ENCODE measurements at regions not wholly inside any gene's neighbourhood (a gene's known extent, or its start where the extent isn't known, plus 50 kb on each side); places are given as distances from the start of the nearest gene placed in this dataset.

DNA sequence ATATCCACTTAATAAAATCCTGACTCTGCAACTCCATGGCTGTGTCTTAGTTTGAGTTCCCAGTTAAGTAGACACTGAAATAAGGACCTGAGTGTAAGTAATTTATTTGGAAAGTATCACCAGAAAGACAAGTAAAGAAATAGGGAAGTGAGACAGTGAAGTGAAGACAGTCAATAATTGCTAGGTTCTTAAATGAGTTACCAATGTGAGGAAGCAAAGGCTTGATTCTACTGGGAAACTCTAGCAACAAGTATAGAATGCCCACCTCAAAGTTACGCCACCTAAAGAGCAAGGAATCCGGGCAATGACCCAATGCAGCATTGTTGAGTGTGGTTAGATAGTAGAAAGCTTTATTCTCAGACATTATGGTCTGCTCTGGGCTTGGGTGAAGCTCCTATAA is 383.9 kb downstream of the TLR4 start:
- no peak for DNase-seq

DNA sequence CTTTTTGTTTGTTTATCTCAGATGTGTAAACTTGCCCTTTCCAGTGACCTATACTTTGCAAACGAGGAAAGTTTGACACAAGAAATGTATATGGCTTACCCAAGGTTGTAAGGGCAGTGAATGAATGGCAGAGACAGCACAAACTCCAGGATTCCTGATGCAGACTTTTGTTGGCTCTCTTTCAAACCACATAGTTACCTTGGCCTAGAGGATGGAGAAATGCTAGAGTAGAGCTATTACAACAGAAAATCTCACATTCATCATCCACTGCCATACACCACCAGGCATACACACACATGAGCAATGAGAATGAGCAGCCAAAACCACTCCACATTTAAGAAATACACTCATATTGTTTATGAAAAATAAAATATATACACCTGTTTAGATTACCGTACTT is 387.0 kb downstream of the TLR4 start:
- DNase-seq = no peak

DNA sequence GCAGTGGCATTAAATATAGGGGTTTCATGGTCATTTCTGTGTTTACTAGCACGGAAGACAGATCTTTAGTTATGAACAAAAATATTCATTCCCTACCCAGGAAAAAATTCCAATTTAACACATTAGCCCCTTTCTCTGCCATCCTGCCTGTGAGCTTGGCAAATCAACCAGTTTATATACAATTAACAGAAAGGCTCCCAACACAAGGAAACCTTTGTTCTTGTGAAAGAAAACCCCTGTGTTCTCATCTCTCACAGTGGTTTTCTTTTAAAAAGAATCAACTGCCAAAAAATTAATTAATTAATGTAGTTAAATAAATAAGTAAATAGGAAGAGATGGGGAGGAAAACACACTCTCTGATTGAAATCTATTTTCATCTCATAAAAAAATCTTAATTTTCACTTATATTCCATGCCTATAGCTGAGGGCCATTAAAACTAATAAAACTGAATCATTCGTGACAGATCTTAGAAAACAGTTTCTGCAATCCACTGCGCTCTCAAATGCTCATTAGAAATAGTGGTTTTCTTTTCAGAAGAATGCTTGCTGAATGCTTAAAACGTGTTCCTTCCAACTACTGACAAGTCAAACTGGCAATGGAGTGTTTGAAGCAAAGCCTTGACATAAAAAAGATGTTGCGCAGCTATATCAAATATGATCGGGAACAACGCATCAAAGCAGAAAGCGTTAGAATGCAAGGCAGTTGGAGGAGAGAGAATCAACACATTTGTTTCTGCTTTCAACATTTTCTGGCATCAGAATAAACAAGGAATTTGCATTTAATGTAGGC is 387.7 kb downstream of the TLR4 start:
- DNase-seq = no peak

DNA sequence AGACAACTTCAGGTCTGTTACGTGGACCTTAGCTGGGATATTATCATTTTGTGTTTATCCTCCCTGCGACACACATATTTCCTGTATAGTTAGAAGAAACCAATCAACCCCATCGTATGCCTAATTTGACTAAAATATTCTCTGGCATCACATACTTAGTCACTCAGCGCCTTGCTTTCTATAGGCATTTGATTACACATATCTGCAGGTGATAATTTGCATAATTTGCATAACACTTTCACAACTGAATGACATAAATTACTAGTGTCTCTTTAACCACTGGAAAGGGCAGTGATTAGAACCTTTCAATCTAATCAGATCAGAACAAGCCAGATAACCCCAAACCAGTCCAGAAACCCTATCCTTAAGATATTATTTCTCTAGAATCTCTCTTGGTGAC is 390.2 kb downstream of the TLR4 start:
- no peak for DNase-seq

DNA sequence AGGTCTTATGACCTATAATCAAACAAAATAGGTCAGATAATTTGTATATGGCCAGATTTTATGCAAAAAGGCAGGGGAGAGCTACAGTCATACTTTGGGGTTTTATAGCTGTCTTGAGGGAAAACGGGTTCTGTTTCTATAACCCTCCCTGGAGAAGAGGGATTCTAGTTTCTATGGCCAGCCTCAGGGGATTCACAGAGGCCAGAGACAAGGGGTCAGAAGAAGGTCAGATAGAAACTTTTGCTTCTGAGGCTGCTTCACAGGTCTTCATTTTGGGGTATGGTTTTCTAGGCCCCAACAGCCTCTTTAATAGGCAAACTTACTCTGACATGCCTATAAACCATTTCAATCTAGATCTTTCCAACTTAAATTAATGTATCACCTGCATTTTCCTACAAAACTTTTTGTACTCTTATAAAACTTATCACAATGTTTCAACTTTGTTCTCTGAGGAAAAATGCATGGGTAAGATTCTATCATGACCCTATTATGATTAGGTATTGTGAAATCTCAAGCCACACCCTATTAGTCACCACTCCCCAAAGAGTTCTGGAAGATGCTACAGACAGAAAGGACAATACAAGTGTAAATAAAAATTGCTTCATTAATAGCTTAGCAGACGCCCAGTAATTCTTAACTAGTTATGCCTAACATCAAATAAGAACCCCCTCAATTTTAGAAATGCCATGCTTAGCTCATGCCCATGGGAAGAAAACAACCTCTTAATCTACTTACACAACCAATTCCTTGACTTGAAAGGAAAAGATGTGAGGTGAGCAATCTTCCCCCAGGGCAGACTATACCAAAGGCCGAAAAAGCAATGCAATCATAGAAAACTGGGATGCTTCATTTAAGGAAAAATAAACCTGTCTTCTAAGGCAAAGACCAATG is 396.6 kb downstream of the TLR4 start:
- DNase-seq = no peak

DNA sequence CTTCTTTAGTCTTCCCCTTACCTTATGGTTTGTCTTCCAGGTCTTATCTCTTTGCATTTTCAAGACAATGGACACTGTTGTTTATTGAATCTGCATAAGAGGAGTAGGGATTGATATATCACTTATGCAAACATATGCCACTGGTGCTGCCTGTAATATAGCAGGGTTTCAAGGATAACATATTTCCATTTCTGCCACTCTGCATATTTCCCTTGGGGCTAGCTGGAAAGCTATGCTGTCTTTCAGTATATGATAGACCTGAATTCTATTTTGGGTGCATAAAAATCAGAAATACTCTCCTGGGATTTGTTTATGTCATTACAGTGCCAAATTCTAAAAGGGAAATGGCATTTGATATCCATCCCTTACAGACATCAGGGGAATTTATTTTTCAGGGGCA is 400.2 kb downstream of the TLR4 start:
- no peak for DNase-seq

DNA sequence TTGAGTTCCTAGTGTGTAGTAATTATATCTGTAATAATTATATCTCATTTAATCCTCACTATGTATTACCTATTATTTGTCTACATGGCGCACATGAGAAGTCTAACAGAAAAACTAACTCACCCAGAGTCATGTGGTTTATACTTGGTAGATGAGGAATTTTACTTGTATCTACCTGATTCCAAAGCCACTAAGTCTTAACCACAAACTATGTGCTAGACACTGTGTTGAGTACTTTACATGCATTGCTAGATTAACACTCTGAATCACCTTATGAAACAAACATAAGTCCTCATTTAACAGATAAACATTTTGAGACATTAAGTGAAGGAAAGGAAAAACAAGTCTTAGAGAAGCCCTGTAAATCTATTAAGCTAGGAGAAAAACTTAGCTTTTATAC is 404.8 kb downstream of the TLR4 start:
- no peak for DNase-seq

DNA sequence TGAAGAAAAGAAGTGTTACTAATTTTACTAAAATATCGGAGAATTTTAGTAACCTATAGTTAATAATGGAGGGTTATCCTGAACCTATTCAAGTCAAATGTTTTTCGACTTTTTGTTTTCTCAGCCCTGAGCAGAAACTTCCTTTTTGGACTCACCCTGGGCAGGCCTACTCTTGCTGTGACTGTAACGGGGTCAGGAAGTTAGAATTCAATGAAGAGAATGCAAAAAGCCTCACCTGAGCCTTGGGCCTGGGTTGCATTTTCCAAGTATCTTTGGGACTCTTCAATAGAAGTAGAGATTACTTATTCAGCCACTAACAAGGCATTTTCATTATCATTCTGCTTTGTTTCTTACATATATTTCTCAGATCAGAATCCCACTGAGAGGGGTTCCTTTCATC is 405.3 kb downstream of the TLR4 start:
- DNase-seq = no peak

DNA sequence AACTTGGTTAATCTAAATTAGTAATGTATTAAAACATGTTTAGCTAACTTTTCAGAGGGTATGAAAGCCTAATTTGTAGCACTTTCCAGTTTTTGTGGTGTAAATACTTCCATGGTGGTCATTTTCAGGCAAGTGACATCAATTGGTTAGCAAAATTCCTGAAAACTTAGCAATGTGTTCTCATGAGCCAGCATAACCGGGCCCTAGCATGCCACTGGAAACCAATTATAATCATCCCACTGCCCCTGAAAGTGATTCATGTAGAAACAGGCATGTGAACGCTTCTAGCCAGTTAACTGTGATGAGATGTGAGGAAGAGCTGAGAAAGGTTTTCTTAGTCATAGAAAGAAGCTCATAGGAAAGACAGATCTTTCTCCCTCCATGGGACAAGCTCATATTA is 417.2 kb downstream of the TLR4 start:
- no peak for DNase-seq

DNA sequence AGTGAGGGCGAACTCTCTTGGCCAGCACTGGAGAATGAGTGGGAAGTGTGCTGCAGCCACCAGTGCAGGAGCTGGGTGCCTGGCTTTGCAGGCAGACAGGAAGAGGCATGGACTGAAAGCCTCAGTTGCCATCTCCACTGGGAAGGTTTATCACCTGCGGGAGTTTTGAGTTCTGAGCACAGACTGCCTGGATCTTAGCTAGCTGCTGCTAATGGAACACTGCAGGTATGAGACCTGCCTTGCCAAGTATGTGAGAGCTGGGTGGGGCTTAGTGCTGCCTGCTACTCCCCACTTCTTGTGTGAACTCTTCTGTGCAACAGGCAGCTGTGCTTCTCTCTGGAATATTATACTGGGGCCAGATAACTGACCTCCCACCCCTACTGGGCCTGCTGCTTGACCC is 424.1 kb downstream of the TLR4 start:
- DNase-seq = no peak

DNA sequence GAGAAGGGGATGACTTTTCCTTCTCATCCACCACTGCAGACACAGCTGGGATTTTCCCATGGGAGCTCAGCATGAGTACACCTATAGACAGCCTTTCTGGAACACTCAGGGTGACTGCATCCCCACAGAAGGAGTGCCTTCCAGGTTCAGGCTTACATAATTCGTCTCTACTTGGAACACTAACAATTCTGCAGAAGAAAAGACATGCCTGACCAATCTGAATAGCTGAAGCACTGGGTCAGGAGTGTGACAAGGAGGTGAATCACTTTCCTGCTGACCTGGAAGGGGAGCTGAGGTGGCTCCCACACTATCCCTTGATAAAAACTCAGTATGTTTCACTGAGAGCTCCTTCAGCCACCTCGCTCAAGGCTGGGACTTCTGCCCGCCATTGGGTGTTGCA is 425.3 kb downstream of the TLR4 start:
- no peak for DNase-seq

DNA sequence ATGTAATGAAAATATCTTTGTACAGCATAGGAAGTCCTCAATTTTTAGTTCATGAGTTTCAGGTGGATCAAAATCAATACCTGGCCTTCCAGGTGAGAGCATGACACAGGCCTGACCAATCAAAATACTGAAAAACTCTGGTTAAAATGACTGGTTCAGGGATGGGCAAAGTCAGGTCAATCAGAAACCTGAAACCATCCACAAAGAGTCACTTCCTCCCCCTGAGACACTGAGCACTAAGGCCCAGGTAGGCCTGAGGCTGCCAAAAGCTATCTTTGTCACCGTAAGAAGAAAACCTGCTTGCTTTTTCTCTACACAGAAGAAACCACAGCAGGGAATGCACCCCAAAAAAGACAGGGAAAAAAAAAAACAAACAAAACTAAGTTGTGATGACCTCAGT is 444.8 kb downstream of the TLR4 start:
- DNase-seq = no peak

DNA sequence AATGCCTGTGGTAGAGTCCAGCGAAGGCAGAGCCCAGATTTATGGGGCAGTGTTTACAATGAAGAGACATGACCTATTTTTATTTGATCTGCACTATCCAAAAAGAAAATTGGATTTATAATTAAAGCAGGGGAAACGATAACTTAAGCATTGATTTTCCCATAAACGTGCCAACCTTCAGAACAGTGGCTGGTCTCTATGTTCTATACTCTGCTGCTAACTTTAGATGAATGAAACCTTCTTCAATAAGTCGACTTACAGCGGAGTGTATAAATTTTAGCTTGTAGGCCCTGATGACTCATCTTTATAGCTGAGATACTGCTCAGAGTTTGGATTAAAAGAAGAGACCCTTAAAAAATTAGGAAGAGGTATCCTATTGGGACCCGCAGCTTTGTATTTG is 452.6 kb downstream of the TLR4 start:
- no peak for DNase-seq

DNA sequence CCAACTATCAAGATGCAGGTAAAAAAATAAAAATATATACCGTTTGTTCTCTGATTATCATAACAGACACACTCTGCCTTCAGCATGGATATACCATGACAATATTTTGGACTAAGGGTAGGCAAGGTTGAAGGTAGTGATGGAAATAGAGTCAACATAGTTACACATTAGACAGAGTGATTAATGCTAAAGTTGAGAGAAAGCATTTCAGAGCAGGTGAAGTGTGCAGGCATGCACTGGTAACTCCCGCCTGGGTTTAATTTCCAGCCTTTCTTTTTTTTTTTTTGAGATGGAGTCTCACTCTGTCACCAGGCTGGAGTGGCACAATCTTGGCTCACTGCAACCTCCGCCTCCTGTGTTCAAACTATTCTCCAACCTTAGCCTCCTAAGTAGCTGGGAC is 458.5 kb downstream of the TLR4 start:
- DNase-seq = no peak

DNA sequence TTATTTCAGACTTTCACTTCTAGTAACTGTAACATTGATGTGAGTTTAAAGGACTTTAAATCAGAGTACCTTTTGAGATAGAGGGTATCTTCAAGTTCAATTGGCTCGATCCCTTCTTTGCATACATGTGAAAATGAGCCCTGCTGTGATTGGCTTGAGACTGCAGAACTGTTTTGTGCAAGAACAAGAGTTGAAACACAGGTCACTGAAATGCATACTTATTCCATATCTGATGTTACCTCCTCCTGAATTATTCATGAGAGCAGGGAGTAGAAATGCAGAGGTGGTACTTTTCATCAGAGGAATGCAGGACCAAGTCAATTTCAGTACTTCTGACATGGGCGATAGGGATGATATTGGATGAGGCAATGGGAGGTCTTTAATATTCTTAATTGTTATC is 459.5 kb downstream of the TLR4 start:
- no peak for DNase-seq

DNA sequence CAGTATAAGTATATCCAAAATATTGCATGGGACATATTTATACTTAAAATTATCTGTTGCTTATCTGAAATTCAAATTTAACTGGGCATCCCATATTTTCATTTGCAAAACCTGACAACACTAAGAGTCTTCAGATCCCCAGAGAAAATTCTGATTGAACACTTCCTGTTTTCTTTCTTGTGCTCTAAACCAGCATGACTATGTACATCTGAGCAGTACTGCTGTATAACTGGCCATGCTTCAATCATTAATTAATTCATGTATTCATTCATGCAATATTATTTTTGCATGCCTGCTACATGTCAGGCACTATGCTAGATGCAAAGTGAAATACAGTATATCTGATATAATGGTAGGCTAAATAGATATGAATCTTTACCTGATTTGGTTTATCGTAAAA is 461.2 kb downstream of the TLR4 start:
- DNase-seq = no peak

DNA sequence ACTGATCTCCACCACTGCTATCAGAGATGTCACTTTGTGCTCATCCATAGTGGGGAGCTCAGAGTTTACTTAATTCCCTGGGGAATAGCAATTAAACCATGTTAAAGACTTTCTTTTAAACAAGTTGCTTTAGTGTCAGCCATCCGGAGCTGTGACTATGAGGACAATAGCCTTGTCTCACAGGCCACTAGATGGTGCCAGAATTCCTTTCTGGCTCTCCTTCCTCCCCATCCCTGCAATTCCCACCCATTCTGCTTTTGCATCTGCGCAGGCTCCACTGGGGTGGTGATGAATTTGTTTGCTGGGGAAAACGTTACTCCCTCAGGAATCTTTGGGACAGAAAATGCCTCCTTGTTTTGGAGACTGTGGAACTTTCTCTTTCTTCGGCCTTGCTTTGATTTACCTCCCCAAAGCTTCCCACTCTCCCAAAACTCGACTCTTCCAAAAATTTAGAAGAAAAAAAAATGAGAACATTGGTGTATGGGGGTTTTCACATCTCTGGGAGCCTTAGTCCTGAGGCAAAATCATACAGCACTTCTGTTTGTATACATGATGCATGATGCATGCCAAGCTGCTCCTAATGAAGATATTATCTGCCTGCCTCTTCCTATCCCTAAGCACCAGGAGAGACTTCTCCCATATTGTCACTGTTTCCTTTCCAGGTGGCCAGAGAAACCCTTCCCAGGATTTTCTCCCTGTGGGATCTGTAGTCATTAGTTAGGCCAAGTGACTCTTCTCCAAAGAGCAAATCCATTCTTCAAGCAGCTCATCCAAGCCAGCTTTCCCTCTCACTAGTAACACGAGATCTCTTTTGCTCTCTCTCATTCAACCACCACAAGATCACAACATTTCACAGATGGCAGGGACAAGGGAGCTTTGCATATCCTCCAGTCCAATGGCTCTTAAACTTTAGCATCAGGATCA is 466.1 kb downstream of the TLR4 start:
- DNase-seq = no peak

DNA sequence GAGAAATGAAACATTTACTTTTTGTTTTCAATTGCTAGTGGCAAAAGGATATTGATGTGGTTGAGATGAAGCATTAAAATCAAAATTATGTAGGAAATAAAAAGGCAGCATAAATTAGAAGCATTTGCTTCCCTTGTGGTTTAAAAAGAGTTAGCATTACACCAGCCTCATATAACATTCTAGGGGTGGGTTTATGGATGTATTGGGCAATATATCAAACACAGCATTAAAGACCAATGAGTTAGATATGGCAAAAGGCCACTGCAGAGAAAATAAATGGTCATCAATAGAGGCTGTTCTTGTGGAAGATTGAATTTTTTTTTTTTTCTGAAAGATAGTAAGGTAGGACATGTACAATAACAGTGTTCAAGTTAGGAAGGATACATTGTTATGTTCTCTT is 473.0 kb downstream of the TLR4 start:
- DNase-seq = no peak

DNA sequence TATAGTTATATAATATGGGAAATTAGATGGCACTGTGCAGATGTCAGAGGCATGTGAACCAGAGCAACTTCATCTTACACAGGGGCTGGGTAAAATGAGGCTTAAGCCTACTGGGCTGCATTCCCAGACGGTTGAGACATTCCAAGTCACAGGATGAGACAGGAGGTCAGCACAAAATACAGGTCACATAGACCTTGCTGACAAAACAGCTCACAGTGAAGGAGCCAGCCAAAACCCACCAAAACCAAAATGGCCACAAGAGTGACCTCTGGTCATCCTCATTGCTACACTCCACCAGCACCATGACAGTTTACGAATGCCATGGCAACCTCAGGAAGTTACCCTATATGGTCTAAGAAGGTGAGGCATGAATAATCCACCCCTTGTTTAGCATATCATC is 479.4 kb downstream of the TLR4 start:
- no peak for DNase-seq

DNA sequence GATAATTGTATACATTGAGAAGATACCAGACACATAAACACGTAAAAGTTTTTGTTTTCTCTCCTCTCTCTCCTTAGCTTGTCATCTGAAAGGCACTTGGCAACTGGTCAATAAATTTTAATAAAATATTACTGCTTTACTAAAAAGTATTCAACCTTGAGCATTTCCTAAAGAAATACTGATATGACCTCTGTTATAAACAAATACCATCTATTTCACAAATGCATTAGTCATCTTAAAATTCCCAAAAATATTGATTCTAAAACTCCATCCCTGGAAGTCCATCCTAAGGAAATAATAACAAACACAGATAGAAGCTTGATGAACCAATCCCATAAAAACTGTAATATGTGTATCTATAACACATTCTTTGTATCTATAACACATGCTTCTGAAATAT is 483.2 kb downstream of the TLR4 start:
- DNase-seq = no peak

DNA sequence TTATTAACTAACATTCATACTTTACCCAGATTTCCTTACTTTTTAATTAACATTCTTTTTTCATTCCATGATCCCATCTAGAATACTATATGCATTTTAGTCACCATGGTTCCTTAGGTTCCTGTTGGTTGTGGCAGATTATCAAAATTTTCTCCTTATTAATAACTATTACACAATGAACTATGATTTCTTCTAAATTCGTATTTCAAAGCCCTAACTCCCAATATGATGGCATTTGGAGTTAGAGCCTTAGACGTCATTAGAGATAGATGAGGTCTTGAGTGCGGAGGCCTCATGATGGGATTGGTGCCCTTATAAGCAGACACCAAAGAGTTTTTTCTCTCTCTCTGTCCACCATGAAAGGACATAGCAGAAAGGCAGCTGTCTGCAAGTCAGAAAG is 485.4 kb downstream of the TLR4 start:
- DNase-seq = no peak

DNA sequence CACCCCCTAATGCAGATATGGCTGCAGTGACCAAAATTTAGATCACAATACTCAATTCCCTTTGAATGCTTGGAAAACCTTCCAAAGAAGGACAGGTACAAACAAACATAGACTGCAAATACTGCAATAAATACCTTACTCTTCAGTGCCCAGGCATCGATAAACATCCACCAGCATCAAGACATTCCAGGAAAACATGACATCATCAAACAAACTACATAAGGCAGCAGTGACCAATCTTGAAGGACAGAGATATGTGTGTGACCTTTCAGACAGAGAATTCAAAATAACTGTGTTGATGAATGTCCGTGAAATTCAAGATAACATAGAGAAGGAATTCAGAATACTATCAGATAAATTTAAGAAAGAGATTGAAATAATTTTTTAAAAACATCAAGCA is 488.6 kb downstream of the TLR4 start:
- DNase-seq = no peak

DNA sequence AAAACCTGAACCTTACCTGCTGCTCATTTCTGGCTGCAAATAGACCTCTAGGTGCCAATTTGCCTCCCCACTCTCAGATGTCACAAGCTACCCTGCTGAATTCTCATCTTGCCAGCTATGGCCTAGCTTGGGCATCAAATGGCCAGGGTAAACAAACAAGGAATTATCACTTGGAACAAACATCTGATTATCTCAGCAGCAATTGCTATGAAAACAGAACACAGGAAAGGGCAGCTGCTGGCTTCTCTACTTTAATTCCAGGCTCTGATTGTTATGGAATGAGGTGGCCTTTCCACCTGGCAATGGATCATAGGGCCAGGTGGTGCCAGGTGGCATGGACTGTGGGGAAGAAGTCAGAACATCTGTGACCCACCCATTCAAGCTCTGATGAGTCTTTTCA is 505.1 kb downstream of the TLR4 start:
- no peak for DNase-seq

All from NCI-H187 treated with DMSO at 0.1 percent for 48 hours (cell line).